C4-2B (cell line): ENCODE measurements at regions not wholly inside any gene's neighbourhood (a gene's known extent, or its start where the extent isn't known, plus 50 kb on each side); places are given as distances from the start of the nearest gene placed in this dataset.

Experiments used
- CTCF ChIP-seq: fragments of 450-650 bp; conservative IDR thresholded peaks from 2 replicates; pipeline ENCODE4 v1.5.1; 2017; ENCODE audit warnings: mild to moderate bottlenecking
- ZFX ChIP-seq: fragments of 450-650 bp; IDR thresholded peaks from 2 replicates; pipeline ENCODE4 v1.6.1; 2017

- no peak for TF ChIP-seq CTCF
- no peak for TF ChIP-seq ZFX
Measured at GRCh38 chr1:178625695-178626094, 99.3 kb upstream of the RALGPS2 start.
